ENCODE measurements at regions not wholly inside any gene's neighbourhood (a gene's known extent, or its start where the extent isn't known, plus 50 kb on each side); places are given as distances from the start of the nearest gene placed in this dataset.

GRCh38 chr14:71698673-71699072 is 233.6 kb upstream of the RGS6 start:
- Histone ChIP-seq H3K36me3 (ENCODE audit: insufficient read depth, low read length) (no peaks in the 10 kb centered on the region), H4K20me1 (ENCODE audit: insufficient read depth, low read length) (no peaks in the 10 kb centered on the region), H3K79me2 (ENCODE audit: insufficient read depth, low read length) (no peaks in the 10 kb centered on the region), H2AFZ (ENCODE audit: low read length) (no peak overlapping the region), H3K4me1 (ENCODE audit: insufficient read depth, low read length, severe bottlenecking) (peaks cover 5% of the 10 kb centered on the region), H3K9me3 (ENCODE audit: low read length) (no peaks in the 10 kb centered on the region), H3K4me3 (ENCODE audit: low read depth, low read length, poor library complexity, severe bottlenecking) (no peak overlapping the region), H3K4me2 (ENCODE audit: low read length) (no peak overlapping the region), H3K9ac (ENCODE audit: low read length) (no peak overlapping the region), H3K9me2 (ENCODE audit: low read depth, low read length) (no peaks in the 10 kb centered on the region), H3K27me3 (ENCODE audit: insufficient read depth, low read length) (no peaks in the 10 kb centered on the region), H3F3A (ENCODE audit: insufficient read depth, low read length) (no peaks in the 10 kb centered on the region), H3K27ac (ENCODE audit: low read depth, low read length, poor library complexity, severe bottlenecking) (no peak overlapping the region)
- TF ChIP-seq, protein P1, sequence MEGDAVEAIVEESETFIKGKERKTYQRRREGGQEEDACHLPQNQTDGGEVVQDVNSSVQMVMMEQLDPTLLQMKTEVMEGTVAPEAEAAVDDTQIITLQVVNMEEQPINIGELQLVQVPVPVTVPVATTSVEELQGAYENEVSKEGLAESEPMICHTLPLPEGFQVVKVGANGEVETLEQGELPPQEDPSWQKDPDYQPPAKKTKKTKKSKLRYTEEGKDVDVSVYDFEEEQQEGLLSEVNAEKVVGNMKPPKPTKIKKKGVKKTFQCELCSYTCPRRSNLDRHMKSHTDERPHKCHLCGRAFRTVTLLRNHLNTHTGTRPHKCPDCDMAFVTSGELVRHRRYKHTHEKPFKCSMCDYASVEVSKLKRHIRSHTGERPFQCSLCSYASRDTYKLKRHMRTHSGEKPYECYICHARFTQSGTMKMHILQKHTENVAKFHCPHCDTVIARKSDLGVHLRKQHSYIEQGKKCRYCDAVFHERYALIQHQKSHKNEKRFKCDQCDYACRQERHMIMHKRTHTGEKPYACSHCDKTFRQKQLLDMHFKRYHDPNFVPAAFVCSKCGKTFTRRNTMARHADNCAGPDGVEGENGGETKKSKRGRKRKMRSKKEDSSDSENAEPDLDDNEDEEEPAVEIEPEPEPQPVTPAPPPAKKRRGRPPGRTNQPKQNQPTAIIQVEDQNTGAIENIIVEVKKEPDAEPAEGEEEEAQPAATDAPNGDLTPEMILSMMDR (IDR thresholded peaks at IDR 0.05; ENCODE audit: low read length): no peak
- no peak for TF ChIP-seq EZH2 (IDR thresholded peaks at IDR 0.05; ENCODE audit: borderline replicate concordance, low read length)

GRCh38 chr14:71701990-71702389 is 230.2 kb upstream of the RGS6 start:
- Histone ChIP-seq H2AFZ (ENCODE audit: low read length) (no peak overlapping the region), H3K79me2 (ENCODE audit: insufficient read depth, low read length) (no peaks in the 10 kb centered on the region), H3K4me3 (ENCODE audit: low read depth, low read length, poor library complexity, severe bottlenecking) (no peak overlapping the region), H3K9ac (ENCODE audit: low read length) (no peak overlapping the region), H3K9me3 (ENCODE audit: low read length) (no peaks in the 10 kb centered on the region), H3K36me3 (ENCODE audit: insufficient read depth, low read length) (no peaks in the 10 kb centered on the region), H4K20me1 (ENCODE audit: insufficient read depth, low read length) (no peaks in the 10 kb centered on the region), H3F3A (ENCODE audit: insufficient read depth, low read length) (no peaks in the 10 kb centered on the region), H3K27me3 (ENCODE audit: insufficient read depth, low read length) (no peaks in the 10 kb centered on the region), H3K27ac (ENCODE audit: low read depth, low read length, poor library complexity, severe bottlenecking) (no peak overlapping the region), H3K9me2 (ENCODE audit: low read depth, low read length) (no peaks in the 10 kb centered on the region), H3K4me1 (ENCODE audit: insufficient read depth, low read length, severe bottlenecking) (peaks cover 5% of the 10 kb centered on the region), H3K4me2 (ENCODE audit: low read length) (no peak overlapping the region)
- no peak for TF ChIP-seq EZH2 (IDR thresholded peaks at IDR 0.05; ENCODE audit: borderline replicate concordance, low read length)
- TF ChIP-seq, protein P1 (IDR thresholded peaks at IDR 0.05; ENCODE audit: low read length): no peak

DNA sequence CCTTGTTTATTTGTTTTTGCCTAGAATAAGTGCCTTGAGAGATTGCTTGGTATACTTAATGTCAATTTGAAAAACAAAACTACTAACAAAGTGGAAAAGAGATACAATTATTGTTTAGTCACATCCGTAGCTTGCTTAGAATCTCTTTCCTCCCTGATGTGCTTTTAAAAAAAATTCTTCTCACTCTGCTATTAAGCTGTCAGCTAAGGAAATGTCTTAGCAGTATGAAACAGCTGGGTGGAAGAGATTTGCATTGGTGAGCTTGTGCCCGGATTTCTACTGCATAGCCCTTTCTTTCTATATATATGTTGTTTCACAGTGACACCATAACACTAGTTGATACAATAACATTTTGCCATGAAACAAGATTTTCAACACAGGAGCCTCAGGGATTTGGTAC is 229.4 kb upstream of the RGS6 start:
- Histone ChIP-seq H3K4me1 (ENCODE audit: insufficient read depth, low read length, severe bottlenecking) (peaks cover 5% of the 10 kb centered on the region), H3K9me3 (ENCODE audit: low read length) (no peaks in the 10 kb centered on the region), H3K79me2 (ENCODE audit: insufficient read depth, low read length) (no peaks in the 10 kb centered on the region), H3K9me2 (ENCODE audit: low read depth, low read length) (no peaks in the 10 kb centered on the region), H2AFZ (ENCODE audit: low read length) (no peak overlapping the region), H3K27me3 (ENCODE audit: insufficient read depth, low read length) (no peaks in the 10 kb centered on the region), H3K9ac (ENCODE audit: low read length) (no peak overlapping the region), H3K27ac (ENCODE audit: low read depth, low read length, poor library complexity, severe bottlenecking) (no peak overlapping the region), H4K20me1 (ENCODE audit: insufficient read depth, low read length) (no peaks in the 10 kb centered on the region), H3K4me3 (ENCODE audit: low read depth, low read length, poor library complexity, severe bottlenecking) (no peak overlapping the region), H3K4me2 (ENCODE audit: low read length) (no peak overlapping the region), H3F3A (ENCODE audit: insufficient read depth, low read length) (no peaks in the 10 kb centered on the region), H3K36me3 (ENCODE audit: insufficient read depth, low read length) (no peaks in the 10 kb centered on the region)
- TF ChIP-seq, protein P1 (IDR thresholded peaks at IDR 0.05; ENCODE audit: low read length): no peak
- TF ChIP-seq EZH2 (IDR thresholded peaks at IDR 0.05; ENCODE audit: borderline replicate concordance, low read length): no peak

Data from OCI-LY1 (cell line).